ENCODE measurements at regions not wholly inside any gene's neighbourhood (a gene's known extent, or its start where the extent isn't known, plus 50 kb on each side); places are given as distances from the start of the nearest gene placed in this dataset.

- Histone ChIP-seq H3K4me1 (ENCODE audit: insufficient read depth, low read length, poor library complexity, severe bottlenecking) (no peaks in the 10 kb centered on the region), H3K4me3 (ENCODE audit: low read depth, low read length, poor library complexity, severe bottlenecking) (no peak overlapping the region), H3K27ac (ENCODE audit: low read depth, low read length, poor library complexity, severe bottlenecking) (no peak overlapping the region), H2AFZ (ENCODE audit: low read length) (no peak overlapping the region), H3K9me2 (ENCODE audit: insufficient read depth, low read length) (no peaks in the 10 kb centered on the region), H3K4me2 (ENCODE audit: low read length) (no peak overlapping the region), H4K20me1 (ENCODE audit: insufficient read depth, low read length) (no peaks in the 10 kb centered on the region), H3K36me3 (ENCODE audit: insufficient read depth, low read length) (no peaks in the 10 kb centered on the region), H3K9me3 (ENCODE audit: low read length) (no peaks in the 10 kb centered on the region), H3K79me2 (ENCODE audit: insufficient read depth, low read depth, low read length) (no peaks in the 10 kb centered on the region)
- DNase-seq (ENCODE audit: low spot score), result no peak
- ChIA-PET CTCF (ENCODE audit: unreplicated experiment) (interaction anchor here (0.5 kb wide), 1 partner anchor 8 kb away, joined by 3 read pairs; no protein-coding TSS in a partner anchor), POLR2A (no interaction called here)
- intact Hi-C loops (cut with micrococcal nuclease; ENCODE audit: unreplicated experiment), result no loop called here
- BruUV-seq (replicated peaks), result no TSS peak
- no peak for TF ChIP-seq EZH2phosphoT487 (IDR thresholded peaks at IDR 0.05; ENCODE audit: borderline replicate concordance, low read depth, low read length)
- TF ChIP-seq, protein P1, sequence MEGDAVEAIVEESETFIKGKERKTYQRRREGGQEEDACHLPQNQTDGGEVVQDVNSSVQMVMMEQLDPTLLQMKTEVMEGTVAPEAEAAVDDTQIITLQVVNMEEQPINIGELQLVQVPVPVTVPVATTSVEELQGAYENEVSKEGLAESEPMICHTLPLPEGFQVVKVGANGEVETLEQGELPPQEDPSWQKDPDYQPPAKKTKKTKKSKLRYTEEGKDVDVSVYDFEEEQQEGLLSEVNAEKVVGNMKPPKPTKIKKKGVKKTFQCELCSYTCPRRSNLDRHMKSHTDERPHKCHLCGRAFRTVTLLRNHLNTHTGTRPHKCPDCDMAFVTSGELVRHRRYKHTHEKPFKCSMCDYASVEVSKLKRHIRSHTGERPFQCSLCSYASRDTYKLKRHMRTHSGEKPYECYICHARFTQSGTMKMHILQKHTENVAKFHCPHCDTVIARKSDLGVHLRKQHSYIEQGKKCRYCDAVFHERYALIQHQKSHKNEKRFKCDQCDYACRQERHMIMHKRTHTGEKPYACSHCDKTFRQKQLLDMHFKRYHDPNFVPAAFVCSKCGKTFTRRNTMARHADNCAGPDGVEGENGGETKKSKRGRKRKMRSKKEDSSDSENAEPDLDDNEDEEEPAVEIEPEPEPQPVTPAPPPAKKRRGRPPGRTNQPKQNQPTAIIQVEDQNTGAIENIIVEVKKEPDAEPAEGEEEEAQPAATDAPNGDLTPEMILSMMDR (conservative IDR thresholded peaks at IDR 0.05; ENCODE audit: low read length), result no peak
These were observed 102.6 kb upstream of the SLC7A1 start for GRCh38 chr13:29698106-29698505.

- BruUV-seq (replicated peaks), result no TSS peak
- ChIA-PET POLR2A (no interaction called here), CTCF (ENCODE audit: unreplicated experiment) (no interaction called here)
- no peaks in the 10 kb centered on the region for H3K36me3 ChIP-seq (ENCODE audit: insufficient read depth, low read length)
- no peak for DNase-seq (ENCODE audit: low spot score)
- no peak overlapping the region for H3K4me2 ChIP-seq (ENCODE audit: low read length)
- no peaks in the 10 kb centered on the region for H3K79me2 ChIP-seq (ENCODE audit: insufficient read depth, low read depth, low read length)
- H3K4me3 ChIP-seq (ENCODE audit: low read depth, low read length, poor library complexity, severe bottlenecking), result no peak overlapping the region
- H3K27ac ChIP-seq (ENCODE audit: low read depth, low read length, poor library complexity, severe bottlenecking), result no peak overlapping the region
- intact Hi-C loops (cut with micrococcal nuclease; ENCODE audit: unreplicated experiment), result no loop called here
- no peak for TF ChIP-seq EZH2phosphoT487 (IDR thresholded peaks at IDR 0.05; ENCODE audit: borderline replicate concordance, low read depth, low read length)
- TF ChIP-seq, protein P1 (conservative IDR thresholded peaks at IDR 0.05; ENCODE audit: low read length), result no peak
- H3K9me2 ChIP-seq (ENCODE audit: insufficient read depth, low read length), result no peaks in the 10 kb centered on the region
- no peaks in the 10 kb centered on the region for H3K9me3 ChIP-seq (ENCODE audit: low read length)
- H4K20me1 ChIP-seq (ENCODE audit: insufficient read depth, low read length), result no peaks in the 10 kb centered on the region
- no peak overlapping the region for H2AFZ ChIP-seq (ENCODE audit: low read length)
- H3K4me1 ChIP-seq (ENCODE audit: insufficient read depth, low read length, poor library complexity, severe bottlenecking), result no peaks in the 10 kb centered on the region
These were observed 101.1 kb upstream of the SLC7A1 start for GRCh38 chr13:29696606-29697005.

GRCh38 chr13:29693275-29693945 is 97.9 kb upstream of the SLC7A1 start:
- H3K4me3 ChIP-seq (ENCODE audit: low read depth, low read length, poor library complexity, severe bottlenecking), result no peak overlapping the region
- no peaks in the 10 kb centered on the region for H3K79me2 ChIP-seq (ENCODE audit: insufficient read depth, low read depth, low read length)
- intact Hi-C loops (cut with micrococcal nuclease; ENCODE audit: unreplicated experiment), result no loop called here
- H4K20me1 ChIP-seq (ENCODE audit: insufficient read depth, low read length), result no peaks in the 10 kb centered on the region
- H3K9me3 ChIP-seq (ENCODE audit: low read length), result no peaks in the 10 kb centered on the region
- H3K4me2 ChIP-seq (ENCODE audit: low read length), result no peak overlapping the region
- no peaks in the 10 kb centered on the region for H3K9me2 ChIP-seq (ENCODE audit: insufficient read depth, low read length)
- TF ChIP-seq, protein P1 (conservative IDR thresholded peaks at IDR 0.05; ENCODE audit: low read length), result no peak
- no peak for TF ChIP-seq EZH2phosphoT487 (IDR thresholded peaks at IDR 0.05; ENCODE audit: borderline replicate concordance, low read depth, low read length)
- BruUV-seq (replicated peaks), result no TSS peak
- DNase-seq (ENCODE audit: low spot score), result no peak
- H2AFZ ChIP-seq (ENCODE audit: low read length), result no peak overlapping the region
- no peaks in the 10 kb centered on the region for H3K36me3 ChIP-seq (ENCODE audit: insufficient read depth, low read length)
- POLR2A ChIA-PET, result no interaction called here
- CTCF ChIA-PET (ENCODE audit: unreplicated experiment), result no interaction called here
- no peak overlapping the region for H3K27ac ChIP-seq (ENCODE audit: low read depth, low read length, poor library complexity, severe bottlenecking)
- H3K4me1 ChIP-seq (ENCODE audit: insufficient read depth, low read length, poor library complexity, severe bottlenecking), result no peaks in the 10 kb centered on the region

All from OCI-LY7 (cell line).